Nephron progenitor cell (in vitro differentiated cells): ENCODE measurements at regions not wholly inside any gene's neighbourhood (a gene's known extent, or its start where the extent isn't known, plus 50 kb on each side); places are given as distances from the start of the nearest gene placed in this dataset.
A peak's percentile ranks its signal among the peaks of the same experiment; 100 is the strongest.

Source experiments
- DNase-seq: peaks from one replicate; pipeline ENCODE4 v3.0.0; 2021
- H3K27ac Mint-ChIP-seq: 2 replicates; pipeline ENCODE4 v1.8.0; 2021; ENCODE audit warnings: mild to moderate bottlenecking, moderate library complexity, mixed read lengths
- H3K27me3 Mint-ChIP-seq: 2 replicates; pipeline ENCODE4 v1.8.0; 2021; ENCODE audit warnings: mild to moderate bottlenecking, low read depth, mixed read lengths; ENCODE audit not compliant: poor library complexity
- H3K36me3 Mint-ChIP-seq: 2 replicates; pipeline ENCODE4 v1.8.0; 2021; ENCODE audit warnings: low read depth, mixed read lengths
- H3K4me1 Mint-ChIP-seq: 2 replicates; pipeline ENCODE4 v1.8.0; 2021; ENCODE audit warnings: mixed read lengths
- H3K4me3 Mint-ChIP-seq: 2 replicates; pipeline ENCODE4 v1.8.0; 2021; ENCODE audit warnings: mild to moderate bottlenecking, moderate library complexity, mixed read lengths
- H3K9me3 Mint-ChIP-seq: 2 replicates; pipeline ENCODE4 v1.8.0; 2021; ENCODE audit warnings: mild to moderate bottlenecking, moderate library complexity, mixed read lengths
- CTCF ChIP-seq: fragments of 200-600 bp; sonication (generic); IDR thresholded peaks from 2 replicates; pipeline ENCODE4 v1.5.0; 2021; ENCODE audit warnings: antibody characterized with exemption

- no peak overlapping the region for H3K27ac Mint-ChIP-seq
- H3K27me3 Mint-ChIP-seq: no peaks in the 10 kb centered on the region
- no peak for TF ChIP-seq CTCF
- DNase-seq: no peak
- H3K9me3 Mint-ChIP-seq: peaks cover 29% of the 10 kb centered on the region
- H3K4me3 Mint-ChIP-seq: no peak overlapping the region
- no peaks in the 10 kb centered on the region for H3K36me3 Mint-ChIP-seq
- H3K4me1 Mint-ChIP-seq: no peaks in the 10 kb centered on the region
These were observed 163.9 kb downstream of the GABRG2 start for GRCh38 chr5:162231522-162231921.

GRCh38 chr5:162240734-162241133, 173.2 kb downstream of the GABRG2 start:
- peaks cover 19% of the 10 kb centered on the region for H3K9me3 Mint-ChIP-seq
- H3K4me3 Mint-ChIP-seq: no peak overlapping the region
- no peaks in the 10 kb centered on the region for H3K27me3 Mint-ChIP-seq
- no peak for TF ChIP-seq CTCF
- DNase-seq: no peak
- peaks cover 7% of the 10 kb centered on the region for H3K36me3 Mint-ChIP-seq
- H3K27ac Mint-ChIP-seq: no peak overlapping the region
- no peaks in the 10 kb centered on the region for H3K4me1 Mint-ChIP-seq

GRCh38 chr5:162242416-162242815, 174.8 kb downstream of the GABRG2 start:
- Mint-ChIP-seq H3K27ac (no peak overlapping the region), H3K4me3 (no peak overlapping the region), H3K27me3 (no peaks in the 10 kb centered on the region), H3K9me3 (peaks cover 2% of the 10 kb centered on the region), H3K36me3 (peaks cover under 1% of the 10 kb centered on the region), H3K4me1 (no peaks in the 10 kb centered on the region)
- TF ChIP-seq CTCF: no peak
- no peak for DNase-seq

GRCh38 chr5:162243651-162244050, 176.1 kb downstream of the GABRG2 start:
- H3K27ac Mint-ChIP-seq: no peak overlapping the region
- no peaks in the 10 kb centered on the region for H3K27me3 Mint-ChIP-seq
- H3K36me3 Mint-ChIP-seq: no peaks in the 10 kb centered on the region
- no peak overlapping the region for H3K4me3 Mint-ChIP-seq
- H3K9me3 Mint-ChIP-seq: no peaks in the 10 kb centered on the region
- H3K4me1 Mint-ChIP-seq: no peaks in the 10 kb centered on the region
- no peak for TF ChIP-seq CTCF
- DNase-seq: no peak

GRCh38 chr5:162248107-162248713, 180.6 kb downstream of the GABRG2 start:
- Mint-ChIP-seq H3K4me1 (no peaks in the 10 kb centered on the region), H3K9me3 (no peaks in the 10 kb centered on the region), H3K27ac (no peak overlapping the region), H3K4me3 (no peak overlapping the region), H3K36me3 (no peaks in the 10 kb centered on the region), H3K27me3 (no peaks in the 10 kb centered on the region)
- peak; percentile 9 for DNase-seq
- peak; percentile 40 for TF ChIP-seq CTCF

GRCh38 chr5:162256711-162257110, 189.1 kb downstream of the GABRG2 start:
- Mint-ChIP-seq H3K27ac (no peak overlapping the region), H3K9me3 (no peaks in the 10 kb centered on the region), H3K4me1 (no peaks in the 10 kb centered on the region), H3K36me3 (no peaks in the 10 kb centered on the region), H3K27me3 (no peaks in the 10 kb centered on the region), H3K4me3 (no peak overlapping the region)
- TF ChIP-seq CTCF: no peak
- DNase-seq: no peak
